Daoy (cell line): ENCODE measurements at regions not wholly inside any gene's neighbourhood (a gene's known extent, or its start where the extent isn't known, plus 50 kb on each side); places are given as distances from the start of the nearest gene placed in this dataset.

Source experiments
- DNase-seq: peaks from one replicate; pipeline ENCODE4 v3.0.0-alpha.2; 2015; ENCODE audit warnings: low read depth

DNA sequence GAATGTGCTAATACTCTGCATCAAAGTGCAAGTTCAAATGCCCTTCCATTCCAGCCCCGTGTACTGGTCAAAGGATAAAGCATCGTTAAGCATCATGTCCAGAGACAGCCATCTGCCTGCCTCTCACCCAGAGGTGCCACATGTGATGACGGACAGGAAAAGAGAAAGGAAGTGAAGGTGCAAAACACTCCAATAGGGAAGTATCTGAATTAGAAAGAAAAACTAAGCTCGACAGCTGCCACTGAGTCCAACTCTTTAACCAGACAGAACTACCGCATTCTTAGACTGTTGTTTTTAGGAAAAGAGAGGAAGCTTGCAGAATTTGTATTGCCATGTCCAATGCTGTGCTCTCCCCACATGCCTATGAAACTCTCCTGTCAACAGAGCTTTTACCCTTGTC, 465.0 kb upstream of the SOX5 start:
- DNase-seq = no peak

DNA sequence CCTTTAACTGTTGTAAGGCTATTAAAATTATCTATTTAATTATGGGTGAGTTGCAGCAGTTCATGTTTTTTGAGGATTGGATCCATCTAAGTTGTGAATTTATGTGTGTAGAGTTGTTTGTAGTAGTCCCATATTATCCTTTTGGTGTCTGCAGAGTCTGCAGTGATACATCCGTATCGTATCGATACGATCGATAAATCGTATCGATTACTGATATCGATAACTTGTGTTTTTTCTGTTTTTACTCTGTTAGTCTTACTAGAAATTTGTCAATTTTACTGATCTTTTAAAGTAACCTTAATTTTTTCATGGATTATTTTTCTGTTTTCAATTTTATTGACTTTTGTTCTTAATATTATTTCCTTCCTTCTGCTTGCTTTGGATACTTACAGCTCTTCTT, 462.5 kb upstream of the SOX5 start:
- DNase-seq = no peak

- no peak for DNase-seq
Measured at GRCh38 chr12:24409868-24410267, 460.4 kb upstream of the SOX5 start.

GRCh38 chr12:24408305-24408704, 458.8 kb upstream of the SOX5 start:
- DNase-seq = no peak

DNA sequence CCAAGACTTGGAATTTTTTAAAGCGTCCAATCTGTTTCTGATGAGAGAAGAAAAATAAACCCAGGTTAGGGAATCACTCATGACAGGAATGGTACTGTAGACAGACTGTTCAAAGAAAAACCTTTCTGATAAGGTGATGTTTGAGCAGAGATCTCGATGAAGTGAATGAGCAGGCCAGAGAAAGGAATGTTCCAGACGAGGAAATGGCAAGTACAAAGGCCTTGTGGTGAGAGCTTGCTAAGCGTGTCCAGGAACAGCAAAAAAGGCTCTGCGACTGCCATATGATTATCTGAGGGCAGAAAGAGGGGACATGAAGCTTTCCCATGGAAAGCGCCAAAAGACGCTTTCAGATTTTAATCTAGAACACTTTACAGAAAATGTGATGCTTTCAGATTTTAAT, 458.4 kb upstream of the SOX5 start:
- DNase-seq = no peak

GRCh38 chr12:24404086-24404815, 454.8 kb upstream of the SOX5 start:
- DNase-seq = no peak

GRCh38 chr12:24400533-24400932, 451.1 kb upstream of the SOX5 start:
- DNase-seq = no peak

- no peak for DNase-seq
Measured at GRCh38 chr12:24398605-24399004, 449.1 kb upstream of the SOX5 start.

DNA sequence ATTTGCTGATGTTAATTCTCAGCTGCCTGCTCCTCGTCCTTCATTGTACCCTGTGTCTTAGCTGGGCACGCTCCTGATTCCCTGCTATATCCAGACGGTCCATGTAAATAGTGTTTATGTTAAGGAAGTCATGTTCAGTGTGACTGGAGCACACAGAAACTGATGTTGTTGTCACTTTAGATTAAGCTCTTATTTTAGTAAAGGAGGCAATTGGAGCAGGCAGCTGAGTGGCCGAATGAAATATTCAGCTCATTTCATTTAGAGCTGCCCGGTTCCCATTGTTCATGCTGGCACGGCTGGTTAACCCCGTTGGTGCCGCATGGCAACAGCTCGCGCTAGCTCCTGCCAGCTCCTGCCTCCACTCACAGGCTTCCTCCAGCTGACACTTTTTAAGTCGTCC, 446.8 kb upstream of the SOX5 start:
- no peak for DNase-seq

- DNase-seq = no peak
Measured at GRCh38 chr12:24394246-24394645, 444.8 kb upstream of the SOX5 start.

GRCh38 chr12:24393071-24393470, 443.6 kb upstream of the SOX5 start:
- DNase-seq = no peak

DNA sequence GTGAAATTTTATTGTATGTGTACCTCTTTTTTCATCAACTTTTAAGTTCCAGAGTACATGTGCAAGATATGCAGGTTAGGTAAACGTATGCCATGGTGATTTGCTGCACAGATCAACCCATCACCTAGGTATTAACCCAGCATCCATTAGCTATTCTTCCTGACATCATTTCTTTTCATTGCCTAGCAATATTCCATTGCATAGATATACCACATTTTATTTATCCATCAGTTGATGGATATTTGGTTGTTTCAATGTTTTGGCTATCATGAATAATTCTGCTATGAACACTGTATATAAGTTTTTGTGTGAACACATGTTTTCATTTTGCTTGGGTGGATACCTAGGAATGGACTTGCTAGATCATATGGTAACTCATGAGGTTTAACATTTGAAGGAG, 439.9 kb upstream of the SOX5 start:
- no peak for DNase-seq

DNA sequence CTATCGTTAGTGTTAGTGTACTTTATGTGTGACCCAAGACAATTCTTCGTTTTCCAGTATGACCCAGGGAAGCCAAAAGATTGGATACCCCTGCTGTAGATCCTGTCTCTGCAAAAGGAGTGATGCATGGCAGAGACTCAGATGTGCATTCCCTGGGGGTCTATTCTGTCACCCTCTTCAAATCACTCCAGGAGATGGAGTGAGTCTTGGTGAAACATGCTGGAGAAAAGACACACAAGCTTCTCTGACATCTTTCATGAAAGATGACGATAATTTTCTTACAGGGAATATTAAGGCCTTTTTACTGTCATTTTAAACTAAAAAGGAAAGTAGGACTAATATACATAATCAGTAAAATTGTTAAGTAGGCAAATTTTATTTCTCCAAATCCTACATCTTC, 437.9 kb upstream of the SOX5 start:
- DNase-seq = no peak

GRCh38 chr12:24386836-24387235, 437.4 kb upstream of the SOX5 start:
- DNase-seq = no peak

DNA sequence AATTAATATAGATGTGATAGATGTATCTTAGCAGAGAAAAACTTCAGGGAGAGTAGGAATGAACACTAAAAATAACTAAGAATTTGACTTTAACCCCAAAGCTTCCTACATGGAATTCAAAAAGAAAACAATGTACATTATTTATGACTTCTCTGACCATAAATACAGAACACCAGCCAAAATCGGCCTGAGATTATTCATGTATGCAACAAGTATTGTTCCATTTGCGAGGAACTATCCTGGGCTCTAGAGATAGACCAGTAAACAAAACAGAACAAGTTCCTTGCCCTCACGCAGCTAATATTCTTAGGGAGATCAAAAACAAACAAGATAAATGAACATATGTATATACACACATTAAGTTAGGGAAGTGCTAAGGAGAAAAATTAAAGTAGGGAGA, 432.3 kb upstream of the SOX5 start:
- DNase-seq = no peak

DNA sequence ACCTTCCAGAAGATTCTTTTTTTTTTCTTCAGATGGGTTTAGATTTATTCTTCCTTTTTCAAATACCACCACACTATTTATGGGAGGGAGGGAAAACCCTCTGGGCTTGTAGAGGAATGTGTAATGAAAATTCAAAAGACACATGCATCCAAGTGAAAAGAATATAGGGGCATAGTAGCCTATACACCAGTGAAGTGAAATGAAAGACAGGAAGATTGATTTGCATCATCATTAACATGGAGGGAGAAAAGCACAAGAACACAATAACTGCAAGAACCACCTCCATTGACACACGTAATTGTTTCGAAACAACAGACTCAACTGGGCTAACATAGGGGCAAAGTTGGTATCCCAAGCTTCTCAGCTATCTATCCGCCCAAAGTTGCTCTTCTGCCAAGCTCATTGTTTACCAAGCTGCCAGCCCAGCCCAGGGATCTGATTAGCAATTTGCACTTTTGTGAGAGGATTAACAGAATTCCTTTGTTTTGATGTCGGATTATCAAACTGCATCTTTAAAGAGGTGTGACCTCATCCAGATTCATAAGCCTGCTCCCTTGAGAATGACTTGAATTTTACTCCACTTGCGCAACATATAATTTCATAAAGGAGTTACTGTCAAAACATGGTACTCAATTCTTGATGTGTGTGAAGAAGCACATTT, 430.5 kb upstream of the SOX5 start:
- no peak for DNase-seq

DNA sequence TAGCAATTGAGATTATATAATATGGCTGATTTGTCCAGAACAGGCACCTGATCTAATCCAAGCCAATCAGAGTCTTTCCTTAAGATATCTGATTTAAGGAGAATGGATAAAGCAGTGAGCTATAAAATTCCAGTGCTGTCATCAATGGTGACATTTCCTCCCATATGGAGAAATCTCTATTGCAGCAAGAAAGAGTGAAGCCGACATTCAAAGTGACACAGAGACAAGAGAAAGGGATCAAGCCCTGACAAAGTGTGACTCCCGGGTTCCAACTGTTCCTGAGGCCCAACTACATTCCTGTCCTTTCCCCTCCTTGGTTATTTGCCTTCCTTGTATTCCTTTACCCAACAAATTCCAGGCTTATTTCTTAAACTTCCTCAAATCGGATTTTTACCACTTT, 430.0 kb upstream of the SOX5 start:
- DNase-seq = no peak

GRCh38 chr12:24378548-24379407, 429.3 kb upstream of the SOX5 start:
- peak; percentile 33 for DNase-seq

- no peak for DNase-seq
Measured at GRCh38 chr12:24374452-24374851, 425.0 kb upstream of the SOX5 start.

DNA sequence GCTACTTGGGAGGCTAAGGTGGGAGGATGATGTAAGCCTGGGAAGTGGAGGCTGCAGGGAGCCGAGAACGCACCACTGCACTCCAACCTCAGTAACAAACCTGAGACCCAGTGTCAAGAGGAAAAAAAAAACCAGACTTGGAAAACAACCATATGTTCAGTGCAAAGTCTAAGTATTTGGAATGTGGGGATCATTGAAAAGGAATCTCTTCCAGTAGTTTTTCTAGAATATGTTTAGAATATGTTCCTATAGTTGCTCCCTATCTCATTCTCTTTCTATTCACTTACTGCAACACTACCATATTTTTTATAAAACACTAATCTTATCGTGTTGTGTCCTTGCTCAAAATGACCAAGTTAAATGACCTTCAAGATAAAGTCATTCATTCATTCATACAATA, 423.5 kb upstream of the SOX5 start:
- DNase-seq = no peak

DNA sequence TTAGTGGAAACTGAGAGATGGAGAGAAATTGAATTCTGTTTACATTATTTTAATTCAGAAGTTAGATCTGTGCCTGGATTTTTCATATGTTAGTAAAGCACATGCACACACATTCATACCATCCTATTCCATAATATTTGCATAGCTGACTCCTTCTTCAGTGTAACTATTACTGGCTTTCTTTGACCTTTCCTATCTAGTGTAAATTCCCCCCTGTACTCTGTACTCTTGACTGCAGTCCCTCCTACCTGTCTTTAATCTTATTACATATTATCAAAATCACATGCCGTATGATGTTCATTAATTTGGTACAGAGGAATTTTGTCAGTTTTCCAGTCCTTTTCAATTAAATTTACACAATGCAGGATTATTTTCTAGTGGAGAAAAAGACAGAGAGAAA, 417.0 kb upstream of the SOX5 start:
- no peak for DNase-seq

- no peak for DNase-seq
Measured at GRCh38 chr12:24364921-24365320, 415.5 kb upstream of the SOX5 start.
